Left lung (tissue), 4 donors: ENCODE measurements at regions not wholly inside any gene's neighbourhood (a gene's known extent, or its start where the extent isn't known, plus 50 kb on each side); places are given as distances from the start of the nearest gene placed in this dataset.

Experiments used
- ATAC-seq: fragments of 200-7000 bp; cut with Tn5 transposase; one replicate; pipeline ENCODE4 v1.9.1; 2020; ENCODE audit warnings: moderate library complexity
- DNase-seq, 4 donors: peaks; one replicate each; pipeline ENCODE4 v3.0.0-alpha.2; 2013 to 2020
- H3K27ac ChIP-seq, 2 donors: fragments of 200-600 bp; sonication (generic) in 1 of 2; one replicate each; pipeline versions ENCODE4 v1.5.0 to v1.8.0; 2020 to 2021
- H3K27me3 ChIP-seq, 2 donors: fragments of 200-600 bp; sonication (generic) in 1 of 2; one replicate each; pipeline versions ENCODE4 v1.5.0 to v1.8.0; 2020 to 2021
- H3K36me3 ChIP-seq, 2 donors: fragments of 200-600 bp; sonication (generic) in 1 of 2; one replicate each; pipeline versions ENCODE4 v1.5.0 to v1.8.0; 2020 to 2021
- H3K4me1 ChIP-seq, 2 donors: fragments of 200-600 bp; one replicate each; pipeline ENCODE4 v1.8.0; 2021
- H3K4me3 ChIP-seq, 2 donors: fragments of 200-600 bp; sonication (generic) in 1 of 2; one replicate each; pipeline versions ENCODE4 v1.5.0 to v1.8.0; 2020 to 2021; ENCODE audit warnings: mild to moderate bottlenecking in 1 of 2
- H3K9me3 ChIP-seq, 2 donors: fragments of 200-600 bp; sonication (generic) in 1 of 2; one replicate each; pipeline versions ENCODE4 v1.5.0 to v1.8.0; 2020 to 2021
- CTCF ChIP-seq, 2 donors: fragments of 200-600 bp; sonication (generic) in 1 of 2; IDR thresholded peaks; one replicate each; pipeline versions ENCODE4 v1.5.0 to v1.8.0; 2021; ENCODE audit warnings: antibody characterized with exemption in 2 of 2
- intact Hi-C, 2 donors: fragments of 100-400 bp; cut with DNase I; formaldehyde crosslinking; loops; one replicate each; pipeline versions ENCODE4 v1.11.2 to v1.14.2; 2022
- donor health status: DM: no; HTN: yes; CAD: no.
- donor health status: DM: no; HTN: no; CAD: no.

- ATAC-seq = no peak
- H3K36me3 ChIP-seq = no peaks in the 10 kb centered on the region
- no peaks in the 10 kb centered on the region for H3K9me3 ChIP-seq
- H3K4me3 ChIP-seq = no peak overlapping the region
- no peak overlapping the region for H3K27ac ChIP-seq
- intact Hi-C loops = no loop called here
- H3K4me1 ChIP-seq = no peaks in the 10 kb centered on the region
- H3K27me3 ChIP-seq = no peaks in the 10 kb centered on the region
- DNase-seq = no peak
- no peak for TF ChIP-seq CTCF (IDR thresholded peaks at IDR 0.05)
Observed at GRCh38 chr18:42417189-42417588, 462.2 kb downstream of the PIK3C3 start.

- TF ChIP-seq CTCF (IDR thresholded peaks at IDR 0.05) = no peak
- intact Hi-C loops = no loop called here
- no peak for ATAC-seq
- Histone ChIP-seq H3K27me3 (no peaks in the 10 kb centered on the region), H3K4me1 (no peaks in the 10 kb centered on the region), H3K36me3 (no peaks in the 10 kb centered on the region), H3K27ac (no peak overlapping the region), H3K9me3 (no peaks in the 10 kb centered on the region), H3K4me3 (no peak overlapping the region)
- no peak for DNase-seq
Observed at GRCh38 chr18:42418121-42418520, 463.1 kb downstream of the PIK3C3 start.

- Histone ChIP-seq H3K4me1 (no peaks in the 10 kb centered on the region), H3K36me3 (no peaks in the 10 kb centered on the region), H3K4me3 (no peak overlapping the region), H3K9me3 (peaks cover 0 to 2% of the 10 kb centered on the region in 2 donors), H3K27ac (no peak overlapping the region), H3K27me3 (no peaks in the 10 kb centered on the region)
- no peak for TF ChIP-seq CTCF (IDR thresholded peaks at IDR 0.05)
- intact Hi-C loops = no loop called here
- no peak for DNase-seq
- ATAC-seq = no peak
Observed at GRCh38 chr18:42425025-42425424, 470.0 kb downstream of the PIK3C3 start.

- no peak for TF ChIP-seq CTCF (IDR thresholded peaks at IDR 0.05)
- Histone ChIP-seq H3K36me3 (no peaks in the 10 kb centered on the region), H3K27ac (no peak overlapping the region), H3K4me1 (no peaks in the 10 kb centered on the region), H3K4me3 (no peak overlapping the region), H3K27me3 (no peaks in the 10 kb centered on the region), H3K9me3 (peaks cover 0 to 2% of the 10 kb centered on the region in 2 donors)
- intact Hi-C loops = no loop called here
- DNase-seq (no peak), ATAC-seq (no peak)
Observed at GRCh38 chr18:42426496-42427015, 471.5 kb downstream of the PIK3C3 start.

GRCh38 chr18:42429196-42429595 is 474.2 kb downstream of the PIK3C3 start:
- DNase-seq = no peak
- H3K36me3 ChIP-seq = no peaks in the 10 kb centered on the region
- H3K4me1 ChIP-seq = no peaks in the 10 kb centered on the region
- H3K27ac ChIP-seq = no peak overlapping the region
- ATAC-seq = no peak
- no peaks in the 10 kb centered on the region for H3K27me3 ChIP-seq
- intact Hi-C loops = no loop called here
- no peak overlapping the region for H3K4me3 ChIP-seq
- TF ChIP-seq CTCF (IDR thresholded peaks at IDR 0.05) = no peak
- H3K9me3 ChIP-seq = peaks cover 0 to 2% of the 10 kb centered on the region in 2 donors
